ENCODE measurements at regions not wholly inside any gene's neighbourhood (a gene's known extent, or its start where the extent isn't known, plus 50 kb on each side); places are given as distances from the start of the nearest gene placed in this dataset.

- DNase-seq: no peak
- no peaks in the 10 kb centered on the region for H4K20me1 ChIP-seq (ENCODE audit: control insufficient read depth, insufficient read depth, low read length, poor library complexity, severe bottlenecking)
- H3K9ac ChIP-seq (ENCODE audit: low read length): no peak overlapping the region
- H3K27me3 Mint-ChIP-seq: peaks cover 5% of the 10 kb centered on the region
- H3K4me2 ChIP-seq (replicated peaks; ENCODE audit: low read depth, low read length, poor library complexity, severe bottlenecking): no peak overlapping the region
- no peaks in the 10 kb centered on the region for H3K36me3 ChIP-seq (replicated peaks in 1 of 2; ENCODE audit: control extremely low read depth in 1 of 2, control insufficient read depth in 1 of 2, extremely low read depth in 1 of 2, insufficient read depth in 2 of 2, low read length in 1 of 2)
- H3K4me3 Mint-ChIP-seq: no peak overlapping the region
- CTCF ChIA-PET: no interaction called here
- H2AFZ ChIP-seq (ENCODE audit: insufficient read depth, low read depth, low read length, poor library complexity, severe bottlenecking): no peak overlapping the region
- WGBS (ENCODE audit: insufficient coverage): 98% methylated on average over 5 of the region's 7 CpGs
- POLR2A ChIA-PET: no interaction called here
- no peaks in the 10 kb centered on the region for H3K4me1 Mint-ChIP-seq
- no peak for ATAC-seq (ENCODE audit: low read depth)
- no peak for TF ChIP-seq EZH2 (IDR thresholded peaks at IDR 0.05; ENCODE audit: borderline replicate concordance, insufficient read depth, low read depth, low read length, poor library complexity, severe bottlenecking)
- TF ChIP-seq, protein P1, sequence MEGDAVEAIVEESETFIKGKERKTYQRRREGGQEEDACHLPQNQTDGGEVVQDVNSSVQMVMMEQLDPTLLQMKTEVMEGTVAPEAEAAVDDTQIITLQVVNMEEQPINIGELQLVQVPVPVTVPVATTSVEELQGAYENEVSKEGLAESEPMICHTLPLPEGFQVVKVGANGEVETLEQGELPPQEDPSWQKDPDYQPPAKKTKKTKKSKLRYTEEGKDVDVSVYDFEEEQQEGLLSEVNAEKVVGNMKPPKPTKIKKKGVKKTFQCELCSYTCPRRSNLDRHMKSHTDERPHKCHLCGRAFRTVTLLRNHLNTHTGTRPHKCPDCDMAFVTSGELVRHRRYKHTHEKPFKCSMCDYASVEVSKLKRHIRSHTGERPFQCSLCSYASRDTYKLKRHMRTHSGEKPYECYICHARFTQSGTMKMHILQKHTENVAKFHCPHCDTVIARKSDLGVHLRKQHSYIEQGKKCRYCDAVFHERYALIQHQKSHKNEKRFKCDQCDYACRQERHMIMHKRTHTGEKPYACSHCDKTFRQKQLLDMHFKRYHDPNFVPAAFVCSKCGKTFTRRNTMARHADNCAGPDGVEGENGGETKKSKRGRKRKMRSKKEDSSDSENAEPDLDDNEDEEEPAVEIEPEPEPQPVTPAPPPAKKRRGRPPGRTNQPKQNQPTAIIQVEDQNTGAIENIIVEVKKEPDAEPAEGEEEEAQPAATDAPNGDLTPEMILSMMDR (IDR thresholded peaks at IDR 0.05): no peak
- H3K79me2 ChIP-seq (ENCODE audit: control insufficient read depth, insufficient read depth, low read length): no peaks in the 10 kb centered on the region
- no peaks in the 10 kb centered on the region for H3K9me3 ChIP-seq (ENCODE audit: control extremely low read depth in 1 of 3, control insufficient read depth in 2 of 3, insufficient read depth in 1 of 3, low read length in 2 of 3)
- intact Hi-C loops (cut with micrococcal nuclease): no loop called here
- no peaks in the 10 kb centered on the region for H3K9me3 Mint-ChIP-seq (ENCODE audit: insufficient read depth)
- no peak overlapping the region for H3K27ac ChIP-seq (ENCODE audit: low read length in 2 of 2)
- H3K27ac Mint-ChIP-seq: no peak overlapping the region
- H3K4me3 ChIP-seq (ENCODE audit: control extremely low read depth in 1 of 5, extremely low read depth in 1 of 5, insufficient read depth in 1 of 5, low read depth in 2 of 5, low read length in 4 of 5): no peak overlapping the region
- no peaks in the 10 kb centered on the region for H3K4me1 ChIP-seq (ENCODE audit: control insufficient read depth in 2 of 2, insufficient read depth in 2 of 2, low read length in 2 of 2)
- H3K27me3 ChIP-seq (replicated peaks in 1 of 4; ENCODE audit: control extremely low read depth in 1 of 4, control insufficient read depth in 3 of 4, insufficient read depth in 4 of 4, low read length in 3 of 4): no peaks in the 10 kb centered on the region
Observed at GRCh38 chr1:64378826-64379225, 91.1 kb upstream of the CACHD1 start.

- Histone ChIP-seq H3K4me2 (replicated peaks; ENCODE audit: low read depth, low read length, poor library complexity, severe bottlenecking) (no peak overlapping the region), H3K4me3 (ENCODE audit: control extremely low read depth in 1 of 5, extremely low read depth in 1 of 5, insufficient read depth in 1 of 5, low read depth in 2 of 5, low read length in 4 of 5) (no peak overlapping the region), H3K9me3 (ENCODE audit: control extremely low read depth in 1 of 3, control insufficient read depth in 2 of 3, insufficient read depth in 1 of 3, low read length in 2 of 3) (no peaks in the 10 kb centered on the region), H3K27me3 (replicated peaks in 1 of 4; ENCODE audit: control extremely low read depth in 1 of 4, control insufficient read depth in 3 of 4, insufficient read depth in 4 of 4, low read length in 3 of 4) (no peaks in the 10 kb centered on the region), H3K4me1 (ENCODE audit: control insufficient read depth in 2 of 2, insufficient read depth in 2 of 2, low read length in 2 of 2) (no peaks in the 10 kb centered on the region), H3K9ac (ENCODE audit: low read length) (no peak overlapping the region), H3K79me2 (ENCODE audit: control insufficient read depth, insufficient read depth, low read length) (no peaks in the 10 kb centered on the region), H2AFZ (ENCODE audit: insufficient read depth, low read depth, low read length, poor library complexity, severe bottlenecking) (no peak overlapping the region), H3K27ac (ENCODE audit: low read length in 2 of 2) (no peak overlapping the region), H4K20me1 (ENCODE audit: control insufficient read depth, insufficient read depth, low read length, poor library complexity, severe bottlenecking) (no peaks in the 10 kb centered on the region), H3K36me3 (replicated peaks in 1 of 2; ENCODE audit: control extremely low read depth in 1 of 2, control insufficient read depth in 1 of 2, extremely low read depth in 1 of 2, insufficient read depth in 2 of 2, low read length in 1 of 2) (no peaks in the 10 kb centered on the region)
- no peaks in the 10 kb centered on the region for H3K9me3 Mint-ChIP-seq (ENCODE audit: insufficient read depth)
- no peak overlapping the region for H3K4me3 Mint-ChIP-seq
- intact Hi-C loops (cut with micrococcal nuclease): no loop called here
- CTCF ChIA-PET: no interaction called here
- WGBS (ENCODE audit: insufficient coverage): 86% methylated on average over 2 of the region's 2 CpGs
- DNase-seq: no peak
- POLR2A ChIA-PET: no interaction called here
- no peak for ATAC-seq (ENCODE audit: low read depth)
- no peak for TF ChIP-seq EZH2 (IDR thresholded peaks at IDR 0.05; ENCODE audit: borderline replicate concordance, insufficient read depth, low read depth, low read length, poor library complexity, severe bottlenecking)
- TF ChIP-seq, protein P1 (IDR thresholded peaks at IDR 0.05): no peak
- H3K4me1 Mint-ChIP-seq: no peaks in the 10 kb centered on the region
- peaks cover 3% of the 10 kb centered on the region for H3K27me3 Mint-ChIP-seq
- no peak overlapping the region for H3K27ac Mint-ChIP-seq
Observed at GRCh38 chr1:64387389-64388285, 82.3 kb upstream of the CACHD1 start.
